Stimulated activated CD4-positive, alpha-beta T cell treated with anti-CD3 and anti-CD28 coated beads, Interleukin-15, amount 100 ng/mL, for 1 hour (primary cell): ENCODE measurements at regions not wholly inside any gene's neighbourhood (a gene's known extent, or its start where the extent isn't known, plus 50 kb on each side); places are given as distances from the start of the nearest gene placed in this dataset.

Experiments
- DNase-seq, 2 donors: peaks; one replicate each; pipeline ENCODE4 v3.0.0-alpha.2; 2020; ENCODE audit warnings: low read depth in 1 of 2, low spot score in 1 of 2

DNA sequence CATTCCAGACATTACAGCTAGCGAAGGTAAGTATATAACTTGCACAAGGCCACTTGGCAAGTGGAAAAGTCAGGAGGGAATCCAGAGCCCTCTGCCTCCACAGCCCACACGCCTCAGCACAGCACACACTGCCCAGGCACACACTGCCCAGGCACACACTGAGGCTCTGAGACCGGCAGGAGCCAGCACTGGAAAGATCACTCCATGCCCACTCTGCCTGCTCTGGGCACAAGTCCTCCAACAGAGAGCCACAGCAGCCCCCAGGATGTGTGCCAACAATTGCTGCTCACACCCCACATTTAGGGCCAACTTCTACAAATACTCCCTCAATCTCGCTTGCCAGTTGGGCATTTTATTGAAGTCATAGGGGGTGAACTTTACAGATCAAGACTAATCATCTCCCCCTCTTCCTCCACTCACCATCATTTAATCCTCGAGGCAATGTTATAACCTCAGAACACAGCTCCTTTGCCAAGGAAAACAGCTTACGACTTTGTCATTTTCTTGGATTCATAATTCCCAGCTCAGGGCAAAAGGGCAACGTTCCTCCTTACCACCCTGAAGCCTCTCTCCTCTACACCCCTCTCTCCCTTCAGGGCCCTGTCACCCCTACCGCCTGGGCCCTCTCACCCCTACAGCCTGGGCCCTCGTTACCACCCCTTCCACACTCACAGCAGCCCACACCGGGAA, 53.0 kb upstream of the TPM1 start:
- DNase-seq, result no peak

DNA sequence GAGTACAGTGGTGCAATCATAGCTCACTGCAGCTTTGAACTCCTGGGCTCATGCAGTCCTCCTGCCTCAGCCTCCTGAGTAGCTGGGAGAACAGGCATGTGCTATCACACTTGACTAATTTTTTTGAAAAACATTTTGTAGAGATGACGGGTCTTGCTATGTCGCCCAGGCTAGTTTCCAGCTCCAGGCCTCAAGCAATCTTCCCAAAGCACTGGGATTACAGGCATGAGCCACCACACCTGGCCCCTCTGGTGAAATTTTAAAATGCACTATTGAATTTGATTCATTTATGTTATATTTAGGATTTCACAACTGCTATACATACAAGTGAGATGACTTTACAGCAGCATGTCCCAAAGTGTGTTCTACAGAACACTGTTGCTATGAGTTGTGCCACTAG, 50.8 kb upstream of the TPM1 start:
- DNase-seq, result no peak

DNA sequence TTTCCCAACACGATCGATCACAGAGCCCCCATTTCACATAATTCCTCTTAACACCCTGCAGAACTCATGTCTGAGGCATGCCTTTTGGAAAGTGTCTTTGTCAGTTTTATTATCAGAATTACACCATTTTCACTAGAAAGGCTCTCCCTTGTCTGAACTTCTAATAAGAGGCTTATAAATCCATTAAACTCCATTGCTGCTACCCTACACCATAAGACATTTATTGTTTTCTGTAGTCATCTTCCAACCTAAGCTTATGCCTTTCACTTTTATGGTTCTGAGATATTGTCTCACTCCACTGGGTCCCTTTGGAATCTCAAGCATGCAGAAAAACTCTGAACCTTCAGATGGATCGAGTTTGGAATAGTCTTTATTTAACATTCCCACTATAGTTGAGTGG, 50.2 kb upstream of the TPM1 start:
- DNase-seq, result no peak
